ENCODE measurements at regions not wholly inside any gene's neighbourhood (a gene's known extent, or its start where the extent isn't known, plus 50 kb on each side); places are given as distances from the start of the nearest gene placed in this dataset.

DNA sequence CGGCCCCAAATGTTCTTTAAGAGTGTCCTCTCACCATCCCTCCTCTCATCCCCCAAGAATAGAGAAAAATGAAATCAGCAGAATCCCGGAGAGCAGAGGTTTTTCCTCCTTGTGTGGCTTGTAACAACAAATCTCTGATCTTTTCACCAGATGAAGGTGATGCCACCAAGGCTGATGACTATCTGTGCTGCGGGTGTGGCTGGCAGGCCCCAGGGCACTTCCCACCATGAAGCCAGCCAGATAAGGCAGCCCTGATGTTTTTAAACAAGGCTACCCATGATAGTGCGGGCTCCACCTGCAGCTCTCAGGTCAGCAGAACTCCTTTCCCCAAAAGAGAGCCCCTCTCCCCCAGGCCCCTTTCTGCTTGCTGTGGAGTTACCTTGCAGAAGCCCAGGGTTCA, 58.0 kb upstream of the PARP11 start:
- TF ChIP-seq, protein P1, sequence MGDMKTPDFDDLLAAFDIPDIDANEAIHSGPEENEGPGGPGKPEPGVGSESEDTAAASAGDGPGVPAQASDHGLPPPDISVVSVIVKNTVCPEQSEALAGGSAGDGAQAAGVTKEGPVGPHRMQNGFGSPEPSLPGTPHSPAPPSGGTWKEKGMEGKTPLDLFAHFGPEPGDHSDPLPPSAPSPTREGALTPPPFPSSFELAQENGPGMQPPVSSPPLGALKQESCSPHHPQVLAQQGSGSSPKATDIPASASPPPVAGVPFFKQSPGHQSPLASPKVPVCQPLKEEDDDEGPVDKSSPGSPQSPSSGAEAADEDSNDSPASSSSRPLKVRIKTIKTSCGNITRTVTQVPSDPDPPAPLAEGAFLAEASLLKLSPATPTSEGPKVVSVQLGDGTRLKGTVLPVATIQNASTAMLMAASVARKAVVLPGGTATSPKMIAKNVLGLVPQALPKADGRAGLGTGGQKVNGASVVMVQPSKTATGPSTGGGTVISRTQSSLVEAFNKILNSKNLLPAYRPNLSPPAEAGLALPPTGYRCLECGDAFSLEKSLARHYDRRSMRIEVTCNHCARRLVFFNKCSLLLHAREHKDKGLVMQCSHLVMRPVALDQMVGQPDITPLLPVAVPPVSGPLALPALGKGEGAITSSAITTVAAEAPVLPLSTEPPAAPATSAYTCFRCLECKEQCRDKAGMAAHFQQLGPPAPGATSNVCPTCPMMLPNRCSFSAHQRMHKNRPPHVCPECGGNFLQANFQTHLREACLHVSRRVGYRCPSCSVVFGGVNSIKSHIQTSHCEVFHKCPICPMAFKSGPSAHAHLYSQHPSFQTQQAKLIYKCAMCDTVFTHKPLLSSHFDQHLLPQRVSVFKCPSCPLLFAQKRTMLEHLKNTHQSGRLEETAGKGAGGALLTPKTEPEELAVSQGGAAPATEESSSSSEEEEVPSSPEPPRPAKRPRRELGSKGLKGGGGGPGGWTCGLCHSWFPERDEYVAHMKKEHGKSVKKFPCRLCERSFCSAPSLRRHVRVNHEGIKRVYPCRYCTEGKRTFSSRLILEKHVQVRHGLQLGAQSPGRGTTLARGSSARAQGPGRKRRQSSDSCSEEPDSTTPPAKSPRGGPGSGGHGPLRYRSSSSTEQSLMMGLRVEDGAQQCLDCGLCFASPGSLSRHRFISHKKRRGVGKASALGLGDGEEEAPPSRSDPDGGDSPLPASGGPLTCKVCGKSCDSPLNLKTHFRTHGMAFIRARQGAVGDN (CRISPR knock-in tag; IDR thresholded peaks at IDR 0.05), result no peak
- TF ChIP-seq SP1 (IDR thresholded peaks at IDR 0.05), result no peak
- no peak for TF ChIP-seq SP1 (CRISPR knock-in tag; IDR thresholded peaks at IDR 0.05)
